ENCODE measurements at regions not wholly inside any gene's neighbourhood (a gene's known extent, or its start where the extent isn't known, plus 50 kb on each side); places are given as distances from the start of the nearest gene placed in this dataset.

GRCh38 chr13:50197705-50198104, 182.5 kb downstream of the KCNRG start:
- no peak for TF ChIP-seq CTCF (IDR thresholded peaks at IDR 0.05; ENCODE audit: low read length)
- TF ChIP-seq EZH2 (IDR thresholded peaks at IDR 0.05; ENCODE audit: borderline replicate concordance, low read length): no peak

All from OCI-LY1 (cell line).